Thyroid gland (tissue), 4 donors: ENCODE measurements at regions not wholly inside any gene's neighbourhood (a gene's known extent, or its start where the extent isn't known, plus 50 kb on each side); places are given as distances from the start of the nearest gene placed in this dataset.

ENCODE experiments used
- POLR2A ChIP-seq, 2 donors: fragments of 450-650 bp; IDR thresholded peaks; one replicate each; pipeline ENCODE4 v1.6.1; 2017; ENCODE audit warnings: antibody characterized with exemption in 2 of 2, mild to moderate bottlenecking in 2 of 2, moderate library complexity in 1 of 2
- TF ChIP-seq, protein P1 (sequence below), 6 experiments: fragments of 200-600 bp in 3 of 6; fragments of 450-650 bp in 3 of 6; sonication (generic) in 3 of 6; IDR thresholded peaks; one replicate each; pipeline ENCODE4 v1.5.1; 2016 to 2019; ENCODE audit warnings: antibody characterized with exemption in 6 of 6, mild to moderate bottlenecking in 2 of 6, inconsistent platforms in 1 of 6, moderate library complexity in 1 of 6

DNA sequence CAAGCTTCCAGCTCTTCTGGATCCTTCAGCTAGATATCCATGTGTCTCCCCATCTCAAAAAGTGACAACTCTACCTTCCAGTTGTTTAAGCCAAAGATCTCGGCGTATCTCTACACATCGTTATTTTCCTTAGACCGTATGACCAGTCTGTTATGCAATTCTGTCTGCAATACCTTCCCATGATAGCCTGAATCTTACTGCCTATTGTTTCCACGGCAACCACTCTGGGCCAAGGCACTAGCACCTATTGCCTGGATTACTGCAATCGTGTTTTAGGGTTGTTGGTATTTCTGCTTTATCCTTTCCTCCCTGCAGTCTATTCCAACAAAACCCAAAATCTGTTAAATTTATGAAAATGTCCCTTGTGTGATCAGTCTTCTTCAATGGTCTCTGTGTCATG is 448.4 kb downstream of the MTRR start:
- TF ChIP-seq, protein P1, sequence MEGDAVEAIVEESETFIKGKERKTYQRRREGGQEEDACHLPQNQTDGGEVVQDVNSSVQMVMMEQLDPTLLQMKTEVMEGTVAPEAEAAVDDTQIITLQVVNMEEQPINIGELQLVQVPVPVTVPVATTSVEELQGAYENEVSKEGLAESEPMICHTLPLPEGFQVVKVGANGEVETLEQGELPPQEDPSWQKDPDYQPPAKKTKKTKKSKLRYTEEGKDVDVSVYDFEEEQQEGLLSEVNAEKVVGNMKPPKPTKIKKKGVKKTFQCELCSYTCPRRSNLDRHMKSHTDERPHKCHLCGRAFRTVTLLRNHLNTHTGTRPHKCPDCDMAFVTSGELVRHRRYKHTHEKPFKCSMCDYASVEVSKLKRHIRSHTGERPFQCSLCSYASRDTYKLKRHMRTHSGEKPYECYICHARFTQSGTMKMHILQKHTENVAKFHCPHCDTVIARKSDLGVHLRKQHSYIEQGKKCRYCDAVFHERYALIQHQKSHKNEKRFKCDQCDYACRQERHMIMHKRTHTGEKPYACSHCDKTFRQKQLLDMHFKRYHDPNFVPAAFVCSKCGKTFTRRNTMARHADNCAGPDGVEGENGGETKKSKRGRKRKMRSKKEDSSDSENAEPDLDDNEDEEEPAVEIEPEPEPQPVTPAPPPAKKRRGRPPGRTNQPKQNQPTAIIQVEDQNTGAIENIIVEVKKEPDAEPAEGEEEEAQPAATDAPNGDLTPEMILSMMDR (IDR thresholded peaks at IDR 0.05): no peak
- TF ChIP-seq POLR2A (IDR thresholded peaks at IDR 0.05): no peak
